Hematopoietic multipotent progenitor cell treated with erythropoietin and hydrocortisone succinate and interleukin-3 and kit ligand, for 4 days (in vitro differentiated cells): ENCODE measurements at regions not wholly inside any gene's neighbourhood (a gene's known extent, or its start where the extent isn't known, plus 50 kb on each side); places are given as distances from the start of the nearest gene placed in this dataset.
"Not testable (repeated sequence)": the region's sequence is repeated elsewhere in the genome, so short reads cannot be mapped to it uniquely, and the experiment has no call there.

ENCODE experiments used
- DNase-seq: peaks from one replicate; pipeline ENCODE4 v3.0.0-alpha.2; 2015

DNA sequence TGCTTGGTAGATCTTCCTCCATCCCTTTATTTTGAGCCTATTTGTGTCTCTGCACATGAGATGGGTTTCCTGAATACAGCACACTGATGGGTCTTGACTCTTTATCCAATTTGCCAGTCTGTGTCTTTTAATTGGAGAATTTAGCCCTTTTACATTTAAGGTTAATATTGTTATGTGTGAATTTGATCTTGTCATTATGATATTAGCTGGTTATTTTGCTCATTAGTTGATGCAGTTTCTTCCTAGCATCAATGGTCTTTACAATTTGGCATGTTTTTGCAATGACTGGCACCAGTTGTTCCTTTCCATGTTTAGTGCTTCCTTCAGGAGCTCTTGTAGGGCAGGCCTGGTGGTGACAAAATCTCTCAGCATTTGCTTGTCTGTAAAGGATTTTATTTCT is 72.4 kb downstream of the HNRNPD start:
- DNase-seq: not testable (repeated sequence)

DNA sequence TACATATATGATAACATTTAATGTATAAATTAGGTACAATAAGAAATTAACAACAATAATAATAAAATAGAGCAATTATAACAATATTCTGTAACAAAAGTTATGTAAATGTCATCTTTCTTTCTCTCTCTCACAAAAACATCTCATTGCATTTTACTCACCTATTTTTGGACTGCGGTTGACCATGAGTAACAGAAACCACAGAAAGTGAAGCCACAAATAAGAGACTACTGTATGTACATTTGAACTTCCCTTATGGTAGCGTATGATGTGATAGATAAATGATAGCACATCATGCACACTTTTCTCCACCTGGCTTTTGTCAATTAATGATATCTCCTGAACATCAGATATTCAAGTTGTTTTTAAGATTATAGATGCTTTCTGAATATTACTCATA is 80.5 kb downstream of the HNRNPD start:
- peak; percentile 82 for DNase-seq

DNA sequence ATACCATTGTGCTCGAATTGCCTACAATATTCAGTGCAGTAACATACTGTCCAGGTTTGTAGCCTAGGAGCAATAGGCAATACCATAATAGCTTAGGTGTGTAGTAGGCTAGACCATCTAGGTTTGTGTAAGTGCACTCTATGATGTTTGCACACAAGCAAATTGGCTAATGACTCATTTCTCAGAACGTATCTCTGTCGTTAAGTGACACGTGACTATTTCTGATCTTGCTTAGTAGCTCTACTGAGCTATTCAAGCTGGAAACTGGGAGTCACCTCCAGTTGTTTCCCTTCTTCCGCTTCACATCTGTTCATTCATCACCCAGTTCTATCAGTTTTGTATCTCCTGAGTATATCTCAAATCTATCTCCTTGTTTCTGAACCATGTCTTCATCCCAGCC is 86.1 kb downstream of the HNRNPD start:
- DNase-seq: no peak

DNA sequence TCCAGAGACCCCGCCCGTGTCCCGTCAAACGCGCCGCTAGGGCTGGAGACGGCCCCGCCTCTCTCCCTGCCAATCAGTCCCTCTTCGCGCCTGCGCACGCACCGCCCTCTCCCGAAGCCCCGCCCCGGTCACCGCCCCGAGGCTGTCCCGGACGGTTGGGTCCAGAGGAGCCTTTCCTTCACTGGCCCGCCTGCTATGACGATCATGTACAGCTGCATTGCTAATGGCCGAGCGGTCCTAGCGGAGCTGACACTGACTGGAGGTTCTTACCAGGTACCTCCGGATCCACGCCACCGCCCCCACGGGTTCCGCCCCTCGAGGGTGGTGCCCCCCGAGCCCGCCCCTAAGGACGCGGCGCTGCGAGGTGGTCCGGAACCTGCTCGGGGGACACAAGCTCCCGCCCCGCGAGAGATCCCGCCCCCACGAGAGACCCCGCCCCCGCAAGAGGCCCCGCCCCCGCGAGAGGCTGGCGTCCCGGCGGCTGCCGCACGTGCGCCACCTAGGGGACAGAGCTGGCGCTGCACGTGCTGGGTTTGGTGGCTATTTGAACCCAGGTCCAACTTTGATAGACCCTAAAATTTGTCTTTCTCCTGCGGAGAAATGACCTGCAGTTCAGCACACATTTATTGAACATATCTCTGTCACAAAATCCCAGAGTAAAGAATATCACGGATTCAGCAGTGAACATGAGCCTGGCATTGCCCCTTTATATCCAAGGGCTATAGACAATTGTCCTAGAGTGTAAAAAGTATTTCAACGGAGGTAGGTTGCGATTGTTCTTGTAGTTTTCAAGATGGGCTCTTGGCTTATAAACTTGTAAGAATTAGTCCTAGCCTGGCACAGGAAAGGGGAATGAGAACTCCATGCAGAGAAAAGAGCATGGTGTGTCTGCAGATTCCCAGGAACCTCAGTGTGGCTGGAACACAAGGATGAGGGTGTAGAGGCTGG is 88.7 kb downstream of the HNRNPD start:
- DNase-seq: peak; percentile 100

DNA sequence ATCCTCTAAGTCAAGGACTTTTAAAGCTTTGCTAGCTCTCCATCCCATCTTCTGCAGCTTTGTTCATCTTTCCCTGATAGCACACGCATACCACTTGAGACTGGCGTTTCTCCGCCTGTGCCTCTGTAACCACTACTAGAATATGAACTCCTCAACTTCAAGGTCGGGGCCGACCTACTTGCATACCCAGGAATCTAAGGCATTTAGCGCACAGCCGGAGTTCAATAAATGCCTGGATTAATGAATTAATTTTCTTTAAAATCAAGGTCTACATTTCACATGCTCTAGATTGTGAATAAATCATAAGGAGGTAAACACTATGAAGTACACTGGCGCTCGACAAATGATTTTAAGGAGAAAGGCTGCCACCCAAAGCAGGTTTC is 89.3 kb downstream of the HNRNPD start:
- no peak for DNase-seq

DNA sequence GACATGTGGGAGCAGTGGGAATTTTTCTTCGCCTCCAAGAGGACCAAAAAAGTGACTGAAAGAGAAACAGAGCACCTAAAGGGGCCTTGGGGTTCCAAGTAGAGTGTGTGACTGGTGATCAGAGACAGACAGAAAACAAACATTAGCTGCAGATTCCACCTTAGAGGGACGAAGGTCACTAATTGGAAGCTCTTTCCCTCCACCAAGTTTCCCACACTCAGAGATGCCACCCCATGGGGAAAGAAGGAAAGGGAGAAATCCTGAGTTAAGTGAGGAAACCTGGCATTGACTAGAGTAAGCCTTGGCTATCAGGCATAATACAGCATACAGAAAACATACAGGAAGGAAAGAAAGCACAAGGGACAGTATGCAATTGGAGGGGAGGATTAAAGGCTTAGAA is 90.9 kb downstream of the HNRNPD start:
- no peak for DNase-seq

DNA sequence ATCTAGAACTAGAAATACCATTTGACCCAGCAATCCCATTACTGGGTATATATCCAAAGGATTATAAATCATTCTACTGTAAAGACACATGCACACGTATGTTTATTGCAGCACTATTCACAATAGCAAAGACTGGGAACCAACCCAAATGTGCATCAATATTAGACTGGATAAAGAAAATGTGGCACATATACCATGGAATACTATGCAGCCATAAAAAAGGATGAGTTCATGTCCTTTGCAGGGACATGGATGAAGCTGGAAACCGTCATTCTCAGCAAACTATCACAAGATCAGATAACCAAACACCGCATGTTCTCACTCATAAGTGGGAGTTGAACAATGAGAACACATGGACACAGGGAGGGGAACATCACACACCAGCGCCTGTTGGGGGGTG is 94.2 kb downstream of the HNRNPD start:
- not testable (repeated sequence) for DNase-seq

DNA sequence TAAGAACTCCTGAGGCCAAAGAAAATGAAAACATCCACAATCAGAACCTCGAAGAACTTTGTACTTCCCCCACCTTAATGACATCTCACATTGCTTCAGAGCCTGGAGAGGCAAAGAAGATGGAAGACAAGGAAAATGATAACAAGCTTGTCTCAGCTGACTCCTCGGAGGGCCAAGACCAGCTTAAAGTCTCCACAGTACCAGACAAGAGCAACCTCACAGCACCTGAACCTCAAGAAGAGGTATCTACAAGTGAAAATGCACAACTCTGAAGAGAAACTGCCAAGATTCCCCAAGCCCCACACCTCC is 97.5 kb downstream of the HNRNPD start:
- DNase-seq: no peak

DNA sequence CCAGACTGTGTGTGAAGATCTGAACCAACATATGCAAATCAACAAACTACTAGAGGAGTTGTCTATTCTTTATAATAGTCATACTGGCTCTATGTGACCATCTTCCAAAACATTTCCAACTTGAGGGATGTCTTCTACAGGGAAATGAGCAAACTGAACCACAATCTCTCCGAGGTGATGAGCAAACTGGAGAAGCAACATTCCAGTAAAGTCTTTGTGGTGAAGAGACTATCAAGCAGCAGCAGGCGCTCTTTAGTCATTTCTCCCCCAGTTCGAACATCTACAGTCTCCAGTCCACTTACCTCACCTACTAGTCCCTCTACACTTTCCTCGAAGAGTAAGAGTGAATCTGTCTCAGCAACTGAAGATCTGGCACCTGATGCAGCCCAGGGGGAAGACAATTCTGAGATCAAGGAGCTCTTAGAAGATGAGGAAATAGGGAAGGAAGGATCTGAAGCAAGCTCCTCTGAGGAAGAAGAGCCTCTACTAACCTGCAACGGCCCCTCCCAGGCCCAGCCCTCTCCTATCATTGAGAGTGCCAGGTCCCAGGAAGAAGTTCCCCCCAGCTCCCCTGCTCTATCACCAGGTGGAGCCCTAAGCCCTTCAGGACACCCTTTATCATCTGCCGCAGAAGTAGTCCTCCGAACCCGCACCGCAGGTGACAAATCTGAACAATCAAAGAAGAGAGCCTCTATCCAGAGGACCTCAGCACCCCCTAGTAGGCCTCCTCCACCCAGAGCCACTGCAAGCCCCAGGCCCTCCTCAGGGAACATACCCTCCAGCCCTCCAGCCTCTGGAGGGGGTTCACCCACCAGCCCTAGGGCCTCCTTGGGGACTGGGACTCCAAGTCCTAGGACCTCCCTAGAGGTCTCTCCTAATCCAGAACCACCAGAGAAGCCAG is 98.1 kb downstream of the HNRNPD start:
- peak; percentile 23 for DNase-seq

DNA sequence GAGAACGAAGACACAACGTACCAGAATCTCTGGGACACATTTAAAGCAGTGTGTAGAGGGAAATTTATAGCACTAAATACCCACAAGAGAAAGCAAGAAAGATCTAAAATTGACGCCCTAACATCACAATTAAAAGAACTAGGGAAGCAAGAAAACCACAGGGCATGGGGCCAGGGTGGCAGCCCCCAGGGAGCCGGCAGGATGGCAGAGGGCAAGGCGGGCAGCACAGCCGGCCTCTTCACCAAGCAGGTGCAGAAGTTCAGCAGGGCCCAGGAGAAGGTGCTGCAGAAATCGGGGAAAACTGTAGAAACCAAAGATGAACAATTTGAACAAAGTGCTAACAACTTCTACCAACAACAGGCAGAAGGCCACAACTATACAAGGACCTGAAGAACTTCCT is 99.1 kb downstream of the HNRNPD start:
- not testable (repeated sequence) for DNase-seq

DNA sequence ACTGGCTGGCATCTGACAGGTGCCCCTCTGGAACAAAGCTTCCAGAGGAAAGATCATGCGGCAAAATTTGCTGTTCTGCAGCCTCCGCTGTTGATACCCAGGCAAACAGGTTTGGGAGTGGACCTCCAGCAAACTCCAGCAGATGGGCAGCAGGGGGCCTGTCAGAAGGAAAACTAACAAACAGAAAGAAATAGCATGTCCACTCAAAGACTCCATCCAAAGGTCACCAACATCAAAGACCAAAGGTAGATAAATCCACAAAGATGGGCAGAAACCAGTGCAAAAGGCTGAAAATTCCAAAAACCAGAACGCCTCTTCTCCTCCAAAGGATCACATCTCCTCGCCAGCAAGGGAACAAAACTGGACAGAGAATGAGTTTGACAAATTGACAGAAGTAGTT is 101.3 kb downstream of the HNRNPD start:
- not testable (repeated sequence) for DNase-seq

DNA sequence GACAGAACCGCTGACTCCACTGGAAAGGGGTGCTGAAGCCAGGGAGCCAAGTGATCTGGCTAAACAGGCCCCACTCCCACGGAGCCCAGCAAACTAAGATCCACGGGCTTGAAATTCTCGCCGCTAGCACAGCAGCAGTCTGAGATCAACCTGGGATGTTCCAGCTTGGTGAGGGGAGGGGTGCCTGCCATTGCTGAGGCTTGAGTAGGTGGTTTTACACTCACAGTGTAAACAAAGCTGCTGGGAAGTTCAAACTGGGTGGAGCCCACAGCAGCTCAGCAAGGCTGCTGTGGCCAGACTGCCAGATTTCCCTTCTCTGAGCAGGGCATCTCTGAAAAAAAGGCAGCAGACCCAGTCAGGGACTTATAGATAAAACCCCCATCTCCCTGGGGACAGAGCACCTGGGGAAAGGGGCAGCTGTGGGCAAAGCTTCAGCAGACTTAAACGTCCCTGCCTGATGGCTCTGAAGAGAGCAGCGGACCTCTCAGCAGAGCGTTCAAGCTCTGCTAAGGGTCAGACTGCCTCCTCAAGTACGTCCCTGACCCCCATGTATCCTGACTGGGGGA is 101.8 kb downstream of the HNRNPD start:
- not testable (repeated sequence) for DNase-seq

DNA sequence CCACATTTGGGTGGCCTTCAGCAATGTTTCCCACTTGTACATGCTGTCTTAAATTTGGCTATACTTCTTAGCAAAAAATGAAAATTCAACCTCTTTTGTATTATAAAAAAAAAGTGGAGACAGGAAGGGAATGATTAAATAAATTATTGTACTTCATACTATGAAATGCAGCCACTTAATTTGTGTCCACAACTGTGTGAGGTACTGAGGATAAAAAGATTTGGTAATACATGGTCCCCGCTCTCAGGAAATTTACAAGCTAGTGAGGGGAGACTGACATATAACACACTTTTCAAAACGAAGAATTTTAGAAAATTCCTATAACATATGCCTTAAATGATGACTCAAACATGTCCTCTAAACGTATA is 105.0 kb downstream of the HNRNPD start:
- DNase-seq: no peak

DNA sequence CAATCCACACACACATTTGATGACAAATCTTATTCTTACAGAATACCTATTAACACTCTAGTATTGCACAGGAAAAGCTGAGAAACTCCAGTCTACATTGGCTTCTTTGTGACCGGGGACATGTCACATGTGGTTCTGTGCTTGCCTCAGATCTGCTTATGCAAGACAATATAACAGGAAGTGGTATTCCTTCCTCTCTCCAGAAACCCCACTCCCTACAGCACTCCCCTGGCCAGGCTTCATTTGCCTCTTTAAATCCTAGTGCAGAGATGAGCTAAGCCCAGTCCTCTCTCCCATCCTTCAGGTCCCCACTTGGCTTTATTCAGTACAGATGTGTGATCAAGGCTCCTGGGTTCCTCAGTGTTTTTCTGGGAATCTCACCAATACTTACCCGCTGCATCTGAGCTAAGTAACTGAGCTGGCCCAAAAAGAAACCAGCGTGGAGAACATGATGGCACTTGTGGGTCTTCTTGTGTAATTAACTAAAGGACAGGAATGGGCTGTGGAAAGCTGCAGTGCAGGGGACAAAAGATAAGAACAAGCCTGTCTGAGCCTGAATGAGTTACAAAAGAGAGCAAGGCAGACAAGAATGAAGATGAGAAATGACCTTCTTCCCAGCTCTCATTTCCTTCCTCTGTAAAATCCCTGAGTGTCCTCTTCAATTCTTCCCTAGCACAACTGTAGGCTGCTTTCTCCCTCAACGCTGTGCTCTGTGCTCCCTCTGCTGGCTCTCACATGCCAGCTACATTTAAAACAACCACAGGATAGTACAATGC is 105.6 kb downstream of the HNRNPD start:
- peak; percentile 83 for DNase-seq

DNA sequence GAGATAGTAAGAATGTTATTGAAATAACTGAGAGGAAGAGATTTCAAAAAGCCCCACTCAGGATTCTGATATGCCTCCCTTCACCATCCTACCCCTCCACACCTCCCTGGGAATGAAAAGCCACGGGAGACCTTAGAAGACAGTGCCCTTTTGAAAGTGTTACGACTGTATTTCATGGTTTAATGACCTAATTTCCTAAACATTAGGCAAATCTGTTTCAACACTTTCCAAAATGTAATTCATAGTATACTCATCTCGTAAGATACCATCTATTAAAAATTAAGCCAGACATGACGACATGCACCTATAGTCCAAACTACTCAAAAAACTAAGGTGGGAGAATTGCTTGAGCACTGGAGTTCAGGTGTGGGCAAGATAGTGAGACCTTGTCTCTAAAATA is 106.3 kb downstream of the HNRNPD start:
- no peak for DNase-seq

DNA sequence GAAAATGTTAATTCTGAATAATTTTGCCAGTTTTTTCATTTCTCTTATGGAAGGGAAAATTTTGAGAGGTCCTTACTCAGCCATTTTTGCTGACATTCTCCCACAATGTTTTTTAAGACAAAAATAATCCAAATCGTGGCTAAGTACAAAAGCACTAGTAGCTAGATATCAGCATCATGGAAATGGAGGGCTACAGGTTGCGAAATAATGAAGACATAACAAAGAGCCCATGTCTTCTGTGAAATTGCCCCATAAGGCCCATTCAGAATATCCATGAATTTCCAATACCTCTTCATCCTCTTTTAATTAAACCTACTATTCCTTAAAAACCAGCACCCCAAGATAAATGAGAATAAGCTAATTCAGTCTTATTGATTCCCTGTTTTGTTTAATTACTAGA is 107.4 kb downstream of the HNRNPD start:
- no peak for DNase-seq

DNA sequence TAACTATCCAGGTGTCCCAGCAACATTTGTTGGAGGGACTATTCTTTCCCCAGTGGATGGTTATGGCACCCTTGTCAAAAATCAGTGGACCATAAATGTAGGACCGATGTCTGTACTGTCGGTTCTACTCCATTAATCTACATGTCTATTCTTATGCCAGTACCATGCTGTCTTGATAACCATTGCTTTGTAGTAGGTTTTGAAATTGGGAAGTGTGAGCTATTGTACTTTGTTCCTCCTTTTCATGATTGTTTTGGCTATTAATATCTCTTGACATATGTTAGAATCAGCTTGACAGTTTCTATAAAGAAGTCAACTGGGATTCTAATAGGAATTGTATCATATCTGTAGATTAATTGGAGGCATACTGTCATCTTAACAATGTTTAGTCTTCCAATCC is 112.7 kb downstream of the HNRNPD start:
- no peak for DNase-seq

DNA sequence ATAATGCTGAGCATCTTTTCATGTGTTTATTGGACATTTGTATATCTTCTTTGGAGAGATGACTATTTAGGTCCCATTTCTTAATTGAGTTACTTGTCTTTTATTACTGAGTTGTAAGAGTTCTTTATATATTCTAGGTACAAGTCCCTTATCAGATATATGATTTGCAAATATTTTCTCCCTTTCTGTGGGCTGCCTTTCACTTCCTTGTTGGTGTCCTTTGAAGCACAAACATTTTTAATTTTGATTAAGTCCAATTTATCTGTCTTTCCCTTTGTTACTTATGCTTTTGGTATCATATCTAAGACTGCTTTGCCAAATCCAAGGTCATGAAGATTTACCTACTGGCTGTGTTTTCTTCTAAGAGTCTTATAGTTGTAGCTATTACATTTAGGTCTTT is 113.2 kb downstream of the HNRNPD start:
- DNase-seq: no peak

DNA sequence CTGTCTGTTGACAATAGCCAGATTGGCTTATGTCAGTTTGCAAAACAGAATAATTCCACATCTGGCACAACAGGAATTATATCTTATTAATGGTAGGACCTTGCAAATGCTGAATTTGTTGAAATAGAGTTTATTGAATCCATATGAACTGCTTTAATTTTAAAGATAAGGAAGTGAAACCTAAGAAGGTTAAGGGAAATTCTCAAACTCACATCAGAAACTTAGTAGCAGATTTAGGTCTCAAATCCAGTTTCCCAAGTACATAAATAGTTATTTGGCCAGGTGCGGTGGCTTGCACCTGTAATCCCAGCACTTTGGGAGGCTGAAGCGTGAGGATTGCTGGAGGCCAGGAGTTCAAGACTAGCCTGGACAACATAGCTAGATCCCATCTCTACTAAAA is 117.1 kb downstream of the HNRNPD start:
- no peak for DNase-seq

DNA sequence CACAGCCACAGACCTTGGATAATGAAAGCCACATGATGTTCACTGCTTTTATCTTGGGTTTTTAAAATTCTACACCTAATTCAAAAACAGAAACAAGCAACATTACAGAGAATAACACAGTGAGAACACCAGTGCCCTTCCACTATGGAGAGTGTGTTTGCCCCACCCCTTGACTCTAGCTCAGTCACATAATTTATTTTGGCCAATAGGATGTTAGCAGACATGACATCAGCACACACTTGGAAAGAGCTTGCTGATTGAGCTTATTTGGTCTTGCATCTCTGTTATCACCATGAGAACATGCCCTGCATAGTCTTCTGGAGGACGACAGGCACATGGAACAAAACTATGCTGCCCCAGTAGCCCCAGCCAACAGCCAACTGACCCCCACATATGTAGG is 118.1 kb downstream of the HNRNPD start:
- DNase-seq: no peak

DNA sequence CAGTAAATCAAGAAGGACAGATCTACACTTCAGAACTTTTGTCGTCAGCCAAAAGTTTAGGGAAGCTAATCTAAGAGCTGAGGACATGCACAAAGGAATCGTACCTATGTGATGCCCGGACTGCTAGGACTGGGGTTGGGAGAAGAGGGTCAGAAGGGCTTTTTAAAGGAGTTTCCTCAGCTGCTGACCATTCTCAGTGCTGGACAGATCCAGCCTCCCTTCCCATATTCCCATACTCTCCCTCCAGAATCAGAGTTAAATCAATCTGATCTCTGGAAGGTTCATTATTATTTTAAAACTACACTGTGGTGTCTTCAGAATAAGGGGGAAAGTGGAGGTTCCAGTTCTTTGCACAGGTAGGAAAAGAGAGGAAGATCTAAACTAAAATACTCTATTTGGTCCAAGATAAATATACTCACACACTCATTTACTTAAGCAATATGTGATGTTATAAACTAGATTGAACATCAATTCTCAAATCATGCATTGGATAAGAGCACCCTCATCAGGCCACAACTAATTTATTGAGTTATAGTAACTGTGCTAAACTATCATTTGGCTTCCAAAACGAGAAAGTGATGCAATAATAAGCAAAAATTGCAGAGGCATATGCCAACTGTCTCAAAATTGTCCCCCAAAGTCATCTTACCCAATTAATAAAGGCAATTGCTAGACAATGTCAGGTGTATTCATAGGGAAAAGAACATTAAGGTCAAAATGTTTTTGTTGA is 124.7 kb downstream of the HNRNPD start:
- DNase-seq: no peak

DNA sequence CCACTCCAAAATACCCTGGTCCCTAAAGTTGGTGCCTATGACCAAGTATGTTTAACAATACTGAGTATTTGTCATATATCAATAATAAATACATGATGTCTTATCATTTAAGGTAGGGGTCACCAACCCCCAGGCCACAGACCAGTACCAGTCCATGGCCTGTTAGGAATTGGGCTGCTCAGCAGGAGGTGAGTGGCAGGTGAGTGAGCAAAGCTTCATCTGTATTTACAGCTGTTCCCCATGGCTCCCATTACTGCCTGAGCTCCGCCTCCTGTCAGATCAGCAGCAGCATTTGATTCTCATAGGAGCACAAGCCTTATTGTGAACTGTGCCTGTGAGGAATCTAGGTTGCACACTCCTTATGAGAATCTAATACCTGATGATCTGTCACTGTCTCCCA is 126.2 kb downstream of the HNRNPD start:
- no peak for DNase-seq
